Muscle of leg (tissue), 3 donors: ENCODE measurements at regions not wholly inside any gene's neighbourhood (a gene's known extent, or its start where the extent isn't known, plus 50 kb on each side); places are given as distances from the start of the nearest gene placed in this dataset.

Source experiments
- DNase-seq: peaks from one replicate; pipeline ENCODE4 v3.0.0; 2013
- H3K27ac ChIP-seq: one replicate; pipeline ENCODE4 v1.5.1; 2013; ENCODE audit warnings: mild to moderate bottlenecking, low read length, control low read depth
- H3K27me3 ChIP-seq: one replicate; pipeline ENCODE4 v1.6.1; 2013; ENCODE audit warnings: low read length; ENCODE audit not compliant: control insufficient read depth, insufficient read depth
- H3K36me3 ChIP-seq: one replicate; pipeline ENCODE4 v1.6.1; 2013; ENCODE audit warnings: low read length; ENCODE audit not compliant: control insufficient read depth, insufficient read depth
- H3K4me1 ChIP-seq: one replicate; pipeline ENCODE4 v1.6.1; 2013; ENCODE audit warnings: low read length; ENCODE audit not compliant: control insufficient read depth, insufficient read depth
- H3K4me3 ChIP-seq: one replicate; pipeline ENCODE4 v1.5.1; 2013; ENCODE audit warnings: low read length, control low read depth
- H3K9me3 ChIP-seq: replicated peaks from 2 replicates; pipeline ENCODE4 v1.6.1; 2013; ENCODE audit warnings: low read depth, low read length; ENCODE audit not compliant: control insufficient read depth
- WGBS: methylation state at CpG from one replicate; pipeline ENCODE4 v1.1.5; 2013; ENCODE audit warnings: missing lambda C conversion rate; ENCODE audit not compliant: insufficient coverage; 5-methylcytosine and 5-hydroxymethylcytosine counted together

GRCh38 chr3:82293435-82293834, 532.0 kb upstream of the GBE1 start:
- Histone ChIP-seq H3K4me1 (no peaks in the 10 kb centered on the region), H3K4me3 (no peak overlapping the region), H3K27me3 (no peaks in the 10 kb centered on the region), H3K36me3 (no peaks in the 10 kb centered on the region), H3K9me3 (no peaks in the 10 kb centered on the region), H3K27ac (no peak overlapping the region)
- DNase-seq, result no peak
- WGBS, result no CpG with 5 or more reads among the region's 1 CpG

- no peak overlapping the region for H3K27ac ChIP-seq
- no peaks in the 10 kb centered on the region for H3K4me1 ChIP-seq
- H3K27me3 ChIP-seq, result no peaks in the 10 kb centered on the region
- no peak for DNase-seq
- H3K36me3 ChIP-seq, result no peaks in the 10 kb centered on the region
- H3K9me3 ChIP-seq, result no peaks in the 10 kb centered on the region
- 85% methylated on average over 2 of the region's 3 CpGs for WGBS
- no peak overlapping the region for H3K4me3 ChIP-seq
Measured at GRCh38 chr3:82287562-82287961, 526.1 kb upstream of the GBE1 start.

- H3K4me3 ChIP-seq, result no peak overlapping the region
- no peak overlapping the region for H3K27ac ChIP-seq
- no peaks in the 10 kb centered on the region for H3K9me3 ChIP-seq
- H3K36me3 ChIP-seq, result no peaks in the 10 kb centered on the region
- H3K4me1 ChIP-seq, result no peaks in the 10 kb centered on the region
- 75% methylated on average over 3 of the region's 3 CpGs for WGBS
- no peaks in the 10 kb centered on the region for H3K27me3 ChIP-seq
- peak; percentile 74 for DNase-seq
Measured at GRCh38 chr3:82281205-82281604, 519.8 kb upstream of the GBE1 start.

GRCh38 chr3:82276992-82277391, 515.5 kb upstream of the GBE1 start:
- Histone ChIP-seq H3K9me3 (peaks cover 2% of the 10 kb centered on the region), H3K27ac (no peak overlapping the region)
- 88% methylated on average over 1 of the region's 1 CpG for WGBS

GRCh38 chr3:82274897-82275296, 513.5 kb upstream of the GBE1 start:
- Histone ChIP-seq H3K27ac (no peak overlapping the region), H3K4me3 (no peak overlapping the region), H3K4me1 (no peaks in the 10 kb centered on the region), H3K36me3 (no peaks in the 10 kb centered on the region), H3K27me3 (no peaks in the 10 kb centered on the region), H3K9me3 (peaks cover 2% of the 10 kb centered on the region)
- no peak for DNase-seq

More at GRCh38 chr3:82276992-82277391, 515.5 kb upstream of the GBE1 start:
- no peak overlapping the region for H3K4me3 ChIP-seq
- no peak for DNase-seq
- H3K4me1 ChIP-seq, result no peaks in the 10 kb centered on the region
- H3K27me3 ChIP-seq, result no peaks in the 10 kb centered on the region
- H3K36me3 ChIP-seq, result no peaks in the 10 kb centered on the region

- no peaks in the 10 kb centered on the region for H3K36me3 ChIP-seq
- DNase-seq, result no peak
- no peak overlapping the region for H3K4me3 ChIP-seq
- H3K27me3 ChIP-seq, result no peaks in the 10 kb centered on the region
- H3K9me3 ChIP-seq, result no peaks in the 10 kb centered on the region
- no peaks in the 10 kb centered on the region for H3K4me1 ChIP-seq
- no peak overlapping the region for H3K27ac ChIP-seq
Measured at GRCh38 chr3:82265747-82266146, 504.3 kb upstream of the GBE1 start.

GRCh38 chr3:82262193-82262592, 500.7 kb upstream of the GBE1 start:
- H3K4me1 ChIP-seq, result no peaks in the 10 kb centered on the region
- DNase-seq, result no peak
- no CpG with 5 or more reads among the region's 1 CpG for WGBS
- H3K27me3 ChIP-seq, result no peaks in the 10 kb centered on the region
- no peaks in the 10 kb centered on the region for H3K9me3 ChIP-seq
- no peak overlapping the region for H3K4me3 ChIP-seq
- H3K27ac ChIP-seq, result no peak overlapping the region
- H3K36me3 ChIP-seq, result no peaks in the 10 kb centered on the region

GRCh38 chr3:82261637-82262036, 500.2 kb upstream of the GBE1 start:
- Histone ChIP-seq H3K27me3 (no peaks in the 10 kb centered on the region), H3K4me1 (no peaks in the 10 kb centered on the region), H3K4me3 (no peak overlapping the region), H3K27ac (no peak overlapping the region), H3K36me3 (no peaks in the 10 kb centered on the region), H3K9me3 (no peaks in the 10 kb centered on the region)
- DNase-seq, result no peak

GRCh38 chr3:82261013-82261412, 499.6 kb upstream of the GBE1 start:
- no peak overlapping the region for H3K4me3 ChIP-seq
- WGBS, result no CpG with 5 or more reads among the region's 1 CpG
- no peaks in the 10 kb centered on the region for H3K27me3 ChIP-seq
- DNase-seq, result no peak
- H3K27ac ChIP-seq, result no peak overlapping the region
- H3K9me3 ChIP-seq, result no peaks in the 10 kb centered on the region
- H3K4me1 ChIP-seq, result no peaks in the 10 kb centered on the region
- H3K36me3 ChIP-seq, result no peaks in the 10 kb centered on the region

GRCh38 chr3:82259994-82260393, 498.5 kb upstream of the GBE1 start:
- no peak overlapping the region for H3K27ac ChIP-seq
- H3K4me1 ChIP-seq, result no peaks in the 10 kb centered on the region
- H3K36me3 ChIP-seq, result no peaks in the 10 kb centered on the region
- H3K27me3 ChIP-seq, result no peaks in the 10 kb centered on the region
- DNase-seq, result no peak
- WGBS, result 95% methylated on average over 3 of the region's 4 CpGs
- no peaks in the 10 kb centered on the region for H3K9me3 ChIP-seq
- H3K4me3 ChIP-seq, result no peak overlapping the region

GRCh38 chr3:82240322-82240721, 478.9 kb upstream of the GBE1 start:
- Histone ChIP-seq H3K36me3 (no peaks in the 10 kb centered on the region), H3K27ac (no peak overlapping the region), H3K4me3 (no peak overlapping the region), H3K9me3 (no peaks in the 10 kb centered on the region), H3K4me1 (no peaks in the 10 kb centered on the region), H3K27me3 (no peaks in the 10 kb centered on the region)
- WGBS, result 80% methylated on average over 2 of the region's 4 CpGs
- DNase-seq, result no peak
